NCI-H748 (cell line): ENCODE measurements at regions not wholly inside any gene's neighbourhood (a gene's known extent, or its start where the extent isn't known, plus 50 kb on each side); places are given as distances from the start of the nearest gene placed in this dataset.

Experiments
- DNase-seq: peaks from one replicate; lab custom pipeline; 2025; ENCODE audit not compliant: unreplicated experiment; lab: John Stamatoyannopoulos, UW

DNA sequence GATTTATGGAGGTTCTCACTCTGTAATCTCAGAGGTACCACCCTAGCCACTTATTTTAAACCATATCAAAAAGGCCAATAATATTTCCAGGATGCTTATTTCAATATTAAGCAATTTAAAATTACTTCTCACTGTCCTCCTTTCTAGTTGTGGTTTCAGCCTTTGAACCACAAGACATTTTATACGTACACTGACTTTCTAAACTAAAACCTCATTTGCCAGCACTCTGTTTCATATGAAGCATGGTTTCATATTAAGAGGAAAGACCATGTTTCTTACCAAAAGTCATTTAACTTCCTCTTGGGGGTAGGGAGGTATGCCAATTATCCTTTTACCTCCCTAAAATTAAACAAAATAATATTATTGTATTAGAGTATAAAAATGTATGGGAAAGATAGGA, 399.8 kb downstream of the CDH7 start:
- DNase-seq: no peak

DNA sequence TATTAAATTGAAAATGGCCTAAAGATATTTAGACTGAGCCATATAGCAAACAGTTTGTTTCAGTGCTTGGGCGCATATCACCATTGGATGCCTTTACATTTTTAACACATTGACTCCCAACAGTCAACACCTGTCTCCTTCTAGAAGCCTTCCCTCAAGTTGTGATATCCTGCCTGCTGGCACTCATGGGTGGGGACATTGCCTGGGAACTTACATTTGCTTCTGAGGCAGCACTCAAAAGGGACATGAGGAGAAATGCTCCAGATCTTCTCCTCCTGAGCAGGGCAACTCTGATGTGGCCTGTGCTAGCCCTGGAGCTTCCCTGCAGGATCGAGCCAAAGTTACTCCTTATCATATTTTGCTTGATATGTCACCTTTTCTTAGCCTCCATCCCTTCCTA, 392.2 kb downstream of the CDH7 start:
- DNase-seq: no peak

GRCh38 chr18:66141716-66142115, 390.9 kb downstream of the CDH7 start:
- no peak for DNase-seq

DNA sequence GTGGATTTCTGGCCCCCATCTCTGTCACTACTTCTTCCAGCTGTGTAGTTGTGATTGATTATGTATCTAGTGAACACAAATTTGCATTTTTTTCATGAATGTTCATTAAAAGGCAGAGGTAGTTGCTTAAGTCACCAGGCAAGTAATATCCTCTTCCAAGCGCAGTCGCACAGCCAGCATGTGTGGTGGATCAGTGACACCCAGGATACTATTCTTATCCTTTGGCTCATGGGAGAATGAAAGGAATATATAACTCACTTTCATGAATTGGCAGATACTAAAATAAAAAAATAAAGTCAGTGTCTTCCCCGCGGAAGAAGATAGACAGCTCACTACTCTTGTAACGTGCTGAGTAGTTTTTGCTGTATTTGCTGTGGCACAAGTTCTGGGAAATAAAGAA, 387.8 kb downstream of the CDH7 start:
- no peak for DNase-seq

GRCh38 chr18:66136039-66136438, 385.2 kb downstream of the CDH7 start:
- peak; percentile 65 for DNase-seq

GRCh38 chr18:66129248-66129647, 378.4 kb downstream of the CDH7 start:
- no peak for DNase-seq

GRCh38 chr18:66126266-66126665, 375.5 kb downstream of the CDH7 start:
- no peak for DNase-seq

DNA sequence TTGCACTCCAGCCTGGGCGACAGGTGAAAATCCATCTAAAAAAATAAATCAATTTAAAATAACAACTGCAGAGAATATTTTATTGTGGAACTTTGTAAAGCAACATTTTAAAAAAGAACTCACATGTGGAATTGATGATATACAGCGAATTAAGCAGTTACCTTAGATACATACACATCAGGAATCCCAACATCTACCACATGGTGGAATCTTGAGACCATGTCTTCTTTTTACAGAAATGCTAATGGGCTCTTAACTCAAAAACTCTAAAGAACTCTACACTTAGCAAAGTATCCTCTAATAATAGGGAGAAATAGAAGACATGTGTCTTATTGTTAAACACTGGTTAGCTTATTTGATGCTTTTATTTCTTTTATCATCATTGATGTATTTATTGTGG, 373.6 kb downstream of the CDH7 start:
- DNase-seq: peak; percentile 11

DNA sequence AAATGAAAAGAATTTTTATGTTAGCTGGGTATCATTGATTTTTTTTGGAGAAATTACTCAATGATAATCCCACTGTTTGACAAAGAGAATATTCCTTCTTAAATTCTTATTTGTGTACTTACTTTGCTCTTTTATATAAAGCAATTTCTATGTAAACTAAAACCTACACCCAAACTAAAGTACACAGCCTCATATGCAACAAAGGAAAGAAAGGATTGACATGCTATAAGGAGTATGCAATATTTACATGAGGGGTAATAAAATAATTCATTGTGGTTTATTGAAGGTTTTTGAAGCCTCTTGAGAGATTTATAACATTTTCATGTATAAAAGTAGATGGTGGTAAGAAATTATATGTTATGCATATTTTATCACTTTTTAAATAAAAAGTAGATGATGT, 368.5 kb downstream of the CDH7 start:
- no peak for DNase-seq

GRCh38 chr18:66111018-66111417, 360.2 kb downstream of the CDH7 start:
- DNase-seq: no peak

DNA sequence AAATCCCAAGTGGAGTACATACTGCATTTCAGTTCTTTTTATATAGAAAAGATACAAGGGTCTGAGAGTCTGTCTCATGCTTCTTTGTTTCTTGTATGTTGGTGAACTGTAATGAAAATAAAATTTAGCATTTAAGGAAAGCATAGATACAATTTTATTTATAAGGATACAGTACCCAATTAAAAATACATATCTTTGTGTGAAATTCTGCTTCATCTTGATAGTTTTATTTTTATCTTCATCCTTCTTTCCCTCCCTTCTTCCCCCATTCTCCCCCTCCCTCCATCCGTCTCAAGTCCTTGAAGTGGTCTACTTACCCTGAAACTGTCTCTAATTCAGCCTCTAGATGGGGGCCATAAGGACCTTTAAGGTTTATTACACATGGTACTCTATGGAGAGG, 359.8 kb downstream of the CDH7 start:
- DNase-seq: no peak

DNA sequence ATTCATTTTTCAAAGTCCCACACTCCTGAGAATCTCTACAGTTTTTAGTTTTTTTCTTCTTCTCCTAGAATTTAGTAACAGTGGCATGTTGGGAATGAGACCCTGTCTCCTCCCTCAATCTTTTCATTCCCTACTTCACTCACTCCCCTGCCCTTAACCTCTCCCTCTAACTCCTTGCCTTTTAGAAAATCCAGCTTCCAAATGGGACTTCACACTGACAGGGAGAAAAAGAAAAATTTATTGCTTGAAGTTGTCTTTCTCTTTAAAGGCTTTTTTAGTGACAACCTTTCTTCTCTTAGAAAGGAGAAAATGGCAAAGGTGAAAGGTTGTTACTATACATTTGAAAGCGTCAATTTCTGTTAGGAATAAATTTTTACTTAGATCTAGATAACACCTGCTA, 359.2 kb downstream of the CDH7 start:
- no peak for DNase-seq

- no peak for DNase-seq
Observed at GRCh38 chr18:66107546-66107945, 356.7 kb downstream of the CDH7 start.

DNA sequence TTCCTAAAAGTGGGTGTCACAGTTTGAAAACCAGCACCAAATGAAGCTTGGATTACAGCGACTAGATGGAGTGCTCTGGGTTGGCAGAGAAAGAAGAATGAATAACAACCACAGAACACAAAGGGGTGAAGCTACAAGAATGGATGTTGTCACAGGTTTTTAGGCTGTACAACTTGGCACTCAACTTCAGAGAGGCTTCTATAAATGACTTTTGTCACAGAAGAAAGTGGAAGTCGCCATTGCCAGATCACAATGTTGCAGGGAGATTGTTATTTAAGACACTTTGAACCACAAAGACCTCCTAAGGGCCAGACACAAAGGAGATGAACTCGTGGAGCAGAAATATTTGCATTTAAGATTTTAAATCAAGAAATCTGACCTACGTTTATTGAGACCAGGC, 354.2 kb downstream of the CDH7 start:
- no peak for DNase-seq

DNA sequence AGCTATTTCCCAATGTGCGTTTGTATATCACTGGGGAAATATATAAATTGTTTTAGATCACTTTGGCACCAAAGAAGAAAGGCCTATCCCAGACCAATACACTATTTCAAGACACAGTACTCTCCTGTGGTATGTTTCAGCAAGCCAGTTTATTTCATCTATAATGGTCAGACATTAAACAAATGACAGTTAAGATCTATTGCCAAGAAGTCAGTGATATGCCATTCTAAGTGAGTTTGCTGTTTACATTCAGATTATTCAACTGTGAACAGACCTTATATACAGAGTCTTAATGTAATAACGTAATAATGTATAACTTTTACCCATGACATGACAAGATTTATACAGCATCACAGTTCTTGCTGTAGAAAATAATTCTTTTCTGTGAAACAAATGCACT, 352.7 kb downstream of the CDH7 start:
- no peak for DNase-seq

DNA sequence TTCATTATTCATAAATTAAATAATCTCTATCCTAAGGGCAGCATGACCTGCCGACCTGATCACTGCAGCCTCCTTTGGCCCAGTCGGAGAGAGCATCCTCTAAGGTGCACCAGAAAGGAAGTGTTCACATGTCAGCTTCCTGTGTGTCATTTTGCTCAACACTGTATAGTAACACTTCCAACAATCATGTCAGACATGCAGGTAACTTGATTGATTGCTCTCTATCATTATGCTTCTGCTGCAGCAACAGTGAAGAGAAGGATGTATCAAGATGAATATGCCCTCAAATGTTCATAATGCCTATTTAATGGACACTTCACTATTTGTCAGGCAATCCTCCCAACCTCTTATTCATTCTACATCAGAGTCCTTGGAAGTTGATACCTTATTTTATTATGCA, 332.3 kb downstream of the CDH7 start:
- no peak for DNase-seq

GRCh38 chr18:66078925-66079800, 328.4 kb downstream of the CDH7 start:
- no peak for DNase-seq

- no peak for DNase-seq
Observed at GRCh38 chr18:66077066-66077465, 326.3 kb downstream of the CDH7 start.

GRCh38 chr18:66066191-66066590, 315.4 kb downstream of the CDH7 start:
- DNase-seq: no peak

DNA sequence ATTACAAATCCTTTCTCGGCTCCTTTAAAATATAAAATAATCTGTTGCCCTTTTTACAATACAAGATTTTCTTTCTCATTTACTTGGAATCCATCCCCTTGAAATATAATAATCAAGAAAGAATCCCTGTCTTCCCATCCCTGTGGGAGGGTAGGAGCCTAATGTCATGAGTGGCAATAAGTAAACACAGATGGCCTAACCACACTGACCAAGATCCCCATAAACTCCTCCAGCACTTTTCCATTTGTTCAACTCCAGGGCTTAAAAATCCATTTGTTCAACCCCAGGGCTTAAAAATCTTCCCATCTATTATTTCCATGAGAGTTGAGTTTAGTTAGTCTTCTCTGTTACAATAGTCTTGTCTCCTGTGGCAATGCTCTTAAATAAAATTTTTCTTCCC, 297.6 kb downstream of the CDH7 start:
- DNase-seq: no peak

- no peak for DNase-seq
Observed at GRCh38 chr18:66046032-66046602, 295.3 kb downstream of the CDH7 start.

DNA sequence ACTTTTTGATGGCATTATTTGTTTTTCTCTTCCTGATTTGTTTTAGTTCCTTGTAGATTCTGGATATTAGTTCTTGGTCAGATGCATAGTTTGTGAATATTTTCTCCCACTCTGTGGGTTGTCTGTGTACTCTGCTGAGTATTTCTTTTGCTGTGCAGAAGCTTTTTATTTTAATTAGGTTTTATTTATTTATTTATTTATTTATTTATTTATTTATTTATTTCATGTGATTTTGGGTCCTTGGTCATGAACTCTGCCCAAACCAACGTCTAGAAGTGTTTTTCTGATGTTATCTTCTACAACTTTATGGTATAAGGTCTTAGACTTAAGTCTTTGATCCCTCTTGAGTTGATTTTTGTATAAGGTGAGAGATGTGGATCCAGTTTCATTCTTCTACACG, 292.2 kb downstream of the CDH7 start:
- no peak for DNase-seq

DNA sequence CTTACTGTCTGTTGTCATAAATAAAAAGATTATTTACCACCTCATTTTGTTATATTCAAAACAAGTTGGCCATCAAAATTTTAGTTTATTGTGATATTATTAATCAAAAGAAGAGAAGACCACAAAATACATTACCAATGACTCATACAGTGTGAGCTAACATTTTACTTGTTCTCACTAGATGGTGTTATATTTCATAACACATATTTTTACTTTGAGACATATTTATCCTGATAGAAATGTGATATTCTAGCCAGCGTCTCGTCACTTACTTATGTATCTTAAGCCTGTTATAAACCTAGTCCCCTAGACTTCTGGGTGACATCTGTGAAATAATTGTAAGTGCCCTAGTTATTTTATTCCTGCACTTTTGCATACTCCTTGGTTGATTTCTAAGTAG, 263.2 kb downstream of the CDH7 start:
- DNase-seq: no peak
